Astrocyte (in vitro differentiated cells and primary cell): ENCODE measurements at regions not wholly inside any gene's neighbourhood (a gene's known extent, or its start where the extent isn't known, plus 50 kb on each side); places are given as distances from the start of the nearest gene placed in this dataset.

Experiments
- DNase-seq: peaks from one replicate; pipeline ENCODE4 v3.0.0-alpha.2; 2010; ENCODE audit warnings: low read depth
- FAIRE-seq: peaks from 2 replicates; lab custom pipeline; 2011; peaks lifted over from hg19 to GRCh38; lab: Jason Lieb, UNC
- H2AFZ ChIP-seq: 2 replicates; pipeline ENCODE4 v1.6.0; 2012; ENCODE audit warnings: low read depth, low read length, inconsistent platforms
- H3K27ac ChIP-seq: 2 replicates; pipeline ENCODE4 v1.5.1; 2011; ENCODE audit warnings: low read depth, low read length, inconsistent platforms
- H3K27me3 ChIP-seq: 2 replicates; pipeline ENCODE4 v1.6.0; 2011; ENCODE audit warnings: low read length, inconsistent platforms; ENCODE audit not compliant: insufficient read depth
- H3K36me3 ChIP-seq: 2 replicates; pipeline ENCODE4 v1.5.1; 2011; ENCODE audit warnings: low read length, inconsistent platforms; ENCODE audit not compliant: insufficient read depth
- H3K4me1 ChIP-seq: 2 replicates; pipeline ENCODE4 v1.5.1; 2011; ENCODE audit warnings: low read length, inconsistent platforms; ENCODE audit not compliant: insufficient read depth
- H3K4me2 ChIP-seq: 2 replicates; pipeline ENCODE4 v1.6.0; 2012; ENCODE audit warnings: low read length, inconsistent platforms
- H3K4me3 ChIP-seq: 2 replicates; pipeline ENCODE4 v1.5.1; 2011; ENCODE audit warnings: low read depth, mild to moderate bottlenecking, low read length, inconsistent platforms; ENCODE audit not compliant: insufficient read depth
- H3K79me2 ChIP-seq: 2 replicates; pipeline ENCODE4 v1.6.0; 2012; ENCODE audit warnings: mild to moderate bottlenecking, low read length, inconsistent platforms; ENCODE audit not compliant: insufficient read depth
- H3K9ac ChIP-seq: 2 replicates; pipeline ENCODE4 v1.6.0; 2012; ENCODE audit warnings: mild to moderate bottlenecking, low read length, inconsistent platforms
- H3K9me3 ChIP-seq: 2 replicates; pipeline ENCODE4 v1.5.1; 2012; ENCODE audit warnings: low read depth, mild to moderate bottlenecking, low read length, inconsistent platforms; ENCODE audit not compliant: insufficient read depth
- H4K20me1 ChIP-seq: 2 replicates; pipeline ENCODE4 v1.6.0; 2012; ENCODE audit warnings: low read length, inconsistent platforms; ENCODE audit not compliant: insufficient read depth
- H3K27ac Mint-ChIP-seq: one replicate; pipeline ENCODE4 v1.8.0; 2021; ENCODE audit warnings: mild to moderate bottlenecking, mixed read lengths; ENCODE audit not compliant: unreplicated experiment
- H3K27me3 Mint-ChIP-seq: one replicate; pipeline ENCODE4 v1.8.0; 2021; ENCODE audit warnings: low read depth, mixed read lengths; ENCODE audit not compliant: unreplicated experiment
- H3K36me3 Mint-ChIP-seq: one replicate; pipeline ENCODE4 v1.8.0; 2021; ENCODE audit warnings: low read depth, mixed read lengths; ENCODE audit not compliant: unreplicated experiment
- H3K4me1 Mint-ChIP-seq: one replicate; pipeline ENCODE4 v1.8.0; 2021; ENCODE audit warnings: low read depth, mixed read lengths; ENCODE audit not compliant: unreplicated experiment
- H3K4me3 Mint-ChIP-seq: one replicate; pipeline ENCODE4 v1.8.0; 2021; ENCODE audit warnings: mild to moderate bottlenecking, moderate library complexity, mixed read lengths; ENCODE audit not compliant: unreplicated experiment
- H3K9me3 Mint-ChIP-seq: one replicate; pipeline ENCODE4 v1.8.0; 2021; ENCODE audit warnings: mild to moderate bottlenecking, mixed read lengths; ENCODE audit not compliant: unreplicated experiment
- CTCF ChIP-seq: IDR thresholded peaks from 2 replicates; pipeline ENCODE4 v1.5.1; 2011; ENCODE audit warnings: low read depth, mild to moderate bottlenecking, inconsistent platforms, low read length, moderate library complexity; ENCODE audit not compliant: insufficient read depth
- EZH2 ChIP-seq: IDR thresholded peaks from 2 replicates; pipeline ENCODE4 v1.6.1; 2012; ENCODE audit warnings: mild to moderate bottlenecking, low read length, inconsistent platforms; ENCODE audit not compliant: insufficient read depth

- Mint-ChIP-seq H3K27ac (no peak overlapping the region), H3K27me3 (peaks cover 6% of the 10 kb centered on the region), H3K9me3 (peaks cover 8% of the 10 kb centered on the region), H3K4me1 (no peaks in the 10 kb centered on the region), H3K4me3 (no peak overlapping the region), H3K36me3 (no peaks in the 10 kb centered on the region)
- Histone ChIP-seq H3K4me1 (no peaks in the 10 kb centered on the region), H3K4me2 (no peak overlapping the region), H3K9me3 (peaks cover 6% of the 10 kb centered on the region), H3K9ac (no peak overlapping the region), H2AFZ (no peak overlapping the region), H3K36me3 (no peaks in the 10 kb centered on the region), H3K27ac (no peak overlapping the region), H4K20me1 (no peaks in the 10 kb centered on the region), H3K4me3 (no peak overlapping the region), H3K27me3 (no peaks in the 10 kb centered on the region), H3K79me2 (no peaks in the 10 kb centered on the region)
- TF ChIP-seq CTCF (no peak), EZH2 (no peak)
- DNase-seq: no peak
- FAIRE-seq: no peak
These were observed 58.8 kb downstream of the UQCRFS1 start for GRCh38 chr19:29154163-29154562.

- Mint-ChIP-seq H3K9me3 (peaks cover 2% of the 10 kb centered on the region), H3K27ac (no peak overlapping the region), H3K36me3 (no peaks in the 10 kb centered on the region), H3K27me3 (peaks cover 10% of the 10 kb centered on the region), H3K4me1 (no peaks in the 10 kb centered on the region), H3K4me3 (no peak overlapping the region)
- TF ChIP-seq EZH2 (no peak), CTCF (no peak)
- H3K9ac ChIP-seq: no peak overlapping the region
- no peaks in the 10 kb centered on the region for H3K36me3 ChIP-seq
- no peaks in the 10 kb centered on the region for H3K79me2 ChIP-seq
- H4K20me1 ChIP-seq: no peaks in the 10 kb centered on the region
- no peak overlapping the region for H2AFZ ChIP-seq
- no peaks in the 10 kb centered on the region for H3K4me1 ChIP-seq
- no peak overlapping the region for H3K4me3 ChIP-seq
- no peak overlapping the region for H3K4me2 ChIP-seq
- DNase-seq: no peak
- FAIRE-seq: no peak
- peaks cover 7% of the 10 kb centered on the region for H3K9me3 ChIP-seq
- H3K27ac ChIP-seq: no peak overlapping the region
- H3K27me3 ChIP-seq: no peaks in the 10 kb centered on the region
These were observed 67.2 kb downstream of the UQCRFS1 start for GRCh38 chr19:29145756-29146155.

- H3K9me3 Mint-ChIP-seq: peaks cover 11% of the 10 kb centered on the region
- no peak for FAIRE-seq
- no peaks in the 10 kb centered on the region for H4K20me1 ChIP-seq
These were observed 69.8 kb downstream of the UQCRFS1 start for GRCh38 chr19:29143183-29143582.

More at GRCh38 chr19:29143183-29143582, 69.8 kb downstream of the UQCRFS1 start:
- Mint-ChIP-seq H3K27me3 (peaks cover 10% of the 10 kb centered on the region), H3K36me3 (peaks cover 3% of the 10 kb centered on the region), H3K4me3 (no peak overlapping the region), H3K4me1 (no peaks in the 10 kb centered on the region), H3K27ac (no peak overlapping the region)
- H3K9me3 ChIP-seq: peaks cover 16% of the 10 kb centered on the region
- H3K4me2 ChIP-seq: no peak overlapping the region
- no peak for DNase-seq
- no peaks in the 10 kb centered on the region for H3K79me2 ChIP-seq
- no peaks in the 10 kb centered on the region for H3K4me1 ChIP-seq
- TF ChIP-seq EZH2: no peak
- no peak for TF ChIP-seq CTCF
- no peaks in the 10 kb centered on the region for H3K36me3 ChIP-seq
- no peak overlapping the region for H2AFZ ChIP-seq
- H3K27ac ChIP-seq: no peak overlapping the region
- H3K4me3 ChIP-seq: no peak overlapping the region
- no peak overlapping the region for H3K9ac ChIP-seq
- H3K27me3 ChIP-seq: no peaks in the 10 kb centered on the region
